GM12892 (cell line): ENCODE measurements at regions not wholly inside any gene's neighbourhood (a gene's known extent, or its start where the extent isn't known, plus 50 kb on each side); places are given as distances from the start of the nearest gene placed in this dataset.

Experiments used
- POLR2A ChIP-seq: IDR thresholded peaks from 2 replicates; pipeline ENCODE4 v1.6.1; 2011; ENCODE audit warnings: low read depth, low read length, control low read depth
- POLR2AphosphoS5 ChIP-seq: IDR thresholded peaks from 2 replicates; pipeline ENCODE4 v1.6.1; 2011; ENCODE audit warnings: low read depth, low read length, control low read depth
- TAF1 ChIP-seq: IDR thresholded peaks from 2 replicates; pipeline ENCODE4 v1.6.1; 2011; ENCODE audit warnings: low read depth, mild to moderate bottlenecking, control low read depth, low read length, borderline replicate concordance

- no peak for TF ChIP-seq POLR2A
- no peak for TF ChIP-seq POLR2AphosphoS5
- TF ChIP-seq TAF1 = no peak
These were observed 179.7 kb upstream of the C1orf174 start for GRCh38 chr1:4079815-4080214.
